ENCODE measurements at regions not wholly inside any gene's neighbourhood (a gene's known extent, or its start where the extent isn't known, plus 50 kb on each side); places are given as distances from the start of the nearest gene placed in this dataset.

GRCh38 chr4:52243367-52243766, 192.3 kb downstream of the SPATA18 start:
- in situ Hi-C loops (cut with MboI; ENCODE audit: low pct_unique_long_range_greater_than_20kb, low sequenced_read_pairs, unreplicated experiment), result no loop called here
- TF ChIP-seq CTCF (IDR thresholded peaks at IDR 0.05; ENCODE audit: extremely low read depth, insufficient read depth, missing control alignments), result no peak
- DNase-seq (ENCODE audit: low spot score), result no peak

DNA sequence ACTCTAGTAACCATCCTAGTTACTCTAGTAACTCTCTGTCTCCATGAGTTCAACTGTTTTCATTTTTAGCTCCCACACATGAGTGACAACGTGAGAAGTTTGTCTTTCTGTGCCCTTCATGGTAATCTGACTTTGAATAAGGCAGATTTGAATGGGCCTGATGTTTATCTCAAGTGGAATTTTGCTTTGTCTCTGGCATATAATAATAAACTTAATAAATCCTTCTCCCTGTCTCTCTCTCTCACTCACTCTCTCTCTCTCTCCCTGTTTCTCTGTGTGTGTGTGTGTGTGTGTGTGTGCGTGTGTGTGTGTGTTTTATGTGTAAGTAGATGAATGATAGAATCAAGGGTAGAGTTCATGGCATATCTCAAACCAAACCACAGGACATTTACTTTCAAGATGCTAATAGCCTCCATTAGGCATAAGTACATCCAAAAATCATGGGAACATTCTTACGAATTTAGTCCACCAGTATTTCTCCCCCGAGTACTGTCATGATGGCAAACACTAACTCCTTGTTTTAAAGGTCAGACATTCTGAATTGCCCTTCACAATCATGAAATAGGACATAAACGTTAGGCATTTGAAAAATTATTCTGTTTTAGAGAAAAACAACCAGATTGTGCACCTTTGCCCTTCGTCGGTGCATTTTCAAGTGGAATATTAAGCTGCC, 193.1 kb downstream of the SPATA18 start:
- DNase-seq (ENCODE audit: low spot score), result no peak
- in situ Hi-C loops (cut with MboI; ENCODE audit: low pct_unique_long_range_greater_than_20kb, low sequenced_read_pairs, unreplicated experiment), result no loop called here
- no peak for TF ChIP-seq CTCF (IDR thresholded peaks at IDR 0.05; ENCODE audit: extremely low read depth, insufficient read depth, missing control alignments)

- no peak for DNase-seq (ENCODE audit: low spot score)
- in situ Hi-C loops (cut with MboI; ENCODE audit: low pct_unique_long_range_greater_than_20kb, low sequenced_read_pairs, unreplicated experiment), result no loop called here
- TF ChIP-seq CTCF (IDR thresholded peaks at IDR 0.05; ENCODE audit: extremely low read depth, insufficient read depth, missing control alignments), result no peak
These were observed 193.7 kb downstream of the SPATA18 start for GRCh38 chr4:52244848-52245247.

DNA sequence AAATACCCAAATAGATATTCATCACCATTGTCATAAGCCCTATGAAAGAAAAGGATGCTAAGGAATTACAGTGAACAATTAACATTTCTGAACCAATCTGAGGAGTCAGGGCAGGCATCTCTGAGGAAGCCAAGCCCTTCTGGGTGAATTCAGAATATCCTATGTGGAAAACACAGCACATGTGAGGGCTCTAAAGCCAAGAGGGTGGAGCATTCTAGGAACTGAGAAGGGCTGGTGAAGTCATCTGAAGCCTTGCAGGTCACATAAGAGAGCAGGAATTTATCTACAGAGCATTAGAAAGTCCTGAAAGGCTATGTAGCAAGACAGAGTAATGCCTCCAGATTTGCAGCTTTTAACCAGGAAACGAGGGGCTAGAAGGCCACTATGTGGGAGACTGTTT, 195.7 kb downstream of the SPATA18 start:
- in situ Hi-C loops (cut with MboI; ENCODE audit: low pct_unique_long_range_greater_than_20kb, low sequenced_read_pairs, unreplicated experiment), result no loop called here
- no peak for DNase-seq (ENCODE audit: low spot score)
- no peak for TF ChIP-seq CTCF (IDR thresholded peaks at IDR 0.05; ENCODE audit: extremely low read depth, insufficient read depth, missing control alignments)

DNA sequence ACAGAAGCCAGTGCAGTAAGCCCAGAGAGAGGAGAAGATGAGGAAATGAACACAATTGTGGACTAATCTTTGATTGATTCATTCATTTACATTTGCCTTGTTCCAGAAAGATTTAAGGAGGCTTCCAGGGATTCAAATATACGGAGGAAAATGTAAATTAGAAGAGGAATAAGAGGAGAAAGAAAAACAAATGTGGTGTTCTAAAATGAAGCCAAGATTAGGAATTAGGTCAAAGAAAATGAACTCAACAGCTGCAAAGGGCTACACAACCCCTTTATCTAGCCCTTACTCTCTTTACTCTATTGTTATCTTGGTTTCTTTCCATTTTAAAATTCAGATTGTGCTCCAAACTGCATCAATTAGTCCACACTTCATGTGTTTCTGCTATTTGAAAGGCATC, 196.8 kb downstream of the SPATA18 start:
- in situ Hi-C loops (cut with MboI; ENCODE audit: low pct_unique_long_range_greater_than_20kb, low sequenced_read_pairs, unreplicated experiment), result no loop called here
- DNase-seq (ENCODE audit: low spot score), result no peak
- no peak for TF ChIP-seq CTCF (IDR thresholded peaks at IDR 0.05; ENCODE audit: extremely low read depth, insufficient read depth, missing control alignments)

GRCh38 chr4:52248820-52249219, 197.7 kb downstream of the SPATA18 start:
- DNase-seq (ENCODE audit: low spot score), result no peak
- TF ChIP-seq CTCF (IDR thresholded peaks at IDR 0.05; ENCODE audit: extremely low read depth, insufficient read depth, missing control alignments), result no peak
- in situ Hi-C loops (cut with MboI; ENCODE audit: low pct_unique_long_range_greater_than_20kb, low sequenced_read_pairs, unreplicated experiment), result no loop called here

Measured in GM13977 (cell line).